ENCODE measurements at regions not wholly inside any gene's neighbourhood (a gene's known extent, or its start where the extent isn't known, plus 50 kb on each side); places are given as distances from the start of the nearest gene placed in this dataset.

GRCh38 chr1:164191191-164191590 lies 367.8 kb upstream of the PBX1 start:
- TF ChIP-seq POLR2A (IDR thresholded peaks at IDR 0.05) (no peak), POLR2AphosphoS5 (IDR thresholded peaks at IDR 0.05) (no peak), EP300 (IDR thresholded peaks at IDR 0.05) (no peak), CTCF (IDR thresholded peaks at IDR 0.05) (no peak)
- DNase-seq (no peak), ATAC-seq (ENCODE audit: low FRiP score in 2 of 2) (no peak)
- Histone ChIP-seq H3K9me3 (peaks cover 0 to 3% (median 0%) of the 10 kb centered on the region in 4 donors), H3K36me3 (no peaks in the 10 kb centered on the region), H3K4me3 (no peak overlapping the region), H3K27ac (no peak overlapping the region), H3K27me3 (no peaks in the 10 kb centered on the region), H3K4me1 (no peaks in the 10 kb centered on the region)

- no peaks in the 10 kb centered on the region for H3K36me3 ChIP-seq
- TF ChIP-seq POLR2AphosphoS5 (IDR thresholded peaks at IDR 0.05): no peak
- TF ChIP-seq CTCF (IDR thresholded peaks at IDR 0.05): no peak
- TF ChIP-seq EP300 (IDR thresholded peaks at IDR 0.05): no peak
- TF ChIP-seq POLR2A (IDR thresholded peaks at IDR 0.05): no peak
- 79 to 83% methylated on average over 3 of the region's 3 CpGs for WGBS, 2 donors
- no peak for DNase-seq
- no peaks in the 10 kb centered on the region for H3K27me3 ChIP-seq
- H3K4me1 ChIP-seq: no peaks in the 10 kb centered on the region
- no peak for ATAC-seq (ENCODE audit: low FRiP score in 2 of 2)
- H3K4me3 ChIP-seq: no peak overlapping the region
- no peak overlapping the region for H3K27ac ChIP-seq
- no peaks in the 10 kb centered on the region for H3K9me3 ChIP-seq
These were observed 348.7 kb upstream of the PBX1 start for GRCh38 chr1:164210211-164210739.

- no peak for DNase-seq
- Histone ChIP-seq H3K4me1 (no peaks in the 10 kb centered on the region), H3K4me3 (no peak overlapping the region), H3K36me3 (no peaks in the 10 kb centered on the region), H3K27me3 (no peaks in the 10 kb centered on the region), H3K9me3 (no peaks in the 10 kb centered on the region), H3K27ac (no peak overlapping the region)
- no peak for TF ChIP-seq POLR2A (IDR thresholded peaks at IDR 0.05)
- no peak for TF ChIP-seq POLR2AphosphoS5 (IDR thresholded peaks at IDR 0.05)
- TF ChIP-seq CTCF (IDR thresholded peaks at IDR 0.05): no peak
- no peak for TF ChIP-seq EP300 (IDR thresholded peaks at IDR 0.05)
- ATAC-seq (ENCODE audit: low FRiP score in 2 of 2): no peak
These were observed 335.6 kb upstream of the PBX1 start for GRCh38 chr1:164223378-164223777.

- Histone ChIP-seq H3K36me3 (no peaks in the 10 kb centered on the region), H3K9me3 (no peaks in the 10 kb centered on the region), H3K4me3 (no peak overlapping the region), H3K27me3 (no peaks in the 10 kb centered on the region), H3K27ac (no peak overlapping the region), H3K4me1 (no peaks in the 10 kb centered on the region)
- no peak for DNase-seq
- TF ChIP-seq EP300 (IDR thresholded peaks at IDR 0.05) (no peak), POLR2A (IDR thresholded peaks at IDR 0.05) (no peak), POLR2AphosphoS5 (IDR thresholded peaks at IDR 0.05) (no peak), CTCF (IDR thresholded peaks at IDR 0.05) (no peak)
- WGBS, 2 donors: 86 to 92% methylated on average over 2 of the region's 2 CpGs
- ATAC-seq (ENCODE audit: low FRiP score in 2 of 2): no peak
These were observed 334.0 kb upstream of the PBX1 start for GRCh38 chr1:164225011-164225410.

- H3K4me3 ChIP-seq: no peak overlapping the region
- WGBS, 2 donors: 77 to 84% methylated on average over 4 of the region's 4 CpGs
- no peak overlapping the region for H3K27ac ChIP-seq
- no peaks in the 10 kb centered on the region for H3K36me3 ChIP-seq
- no peak for ATAC-seq (ENCODE audit: low FRiP score in 2 of 2)
- DNase-seq: no peak
- no peaks in the 10 kb centered on the region for H3K27me3 ChIP-seq
- no peaks in the 10 kb centered on the region for H3K9me3 ChIP-seq
- no peaks in the 10 kb centered on the region for H3K4me1 ChIP-seq
- no peak for TF ChIP-seq CTCF (IDR thresholded peaks at IDR 0.05)
These were observed 332.0 kb upstream of the PBX1 start for GRCh38 chr1:164226977-164227376.

All from upper lobe of left lung (tissue), 6 donors.